HEK293T (cell line): ENCODE measurements at regions not wholly inside any gene's neighbourhood (a gene's known extent, or its start where the extent isn't known, plus 50 kb on each side); places are given as distances from the start of the nearest gene placed in this dataset.
A peak's percentile ranks its signal among the peaks of the same experiment; 100 is the strongest.

ENCODE experiments used
- CTCF ChIA-PET: fragments of 350-600 bp; formaldehyde crosslinking; extraction: SDS; loops from one replicate; lab custom pipeline; 2021; ENCODE audit warnings: antibody characterized with exemption, inconsistent platforms; lab: Yijun Ruan, JAX
- POLR2A ChIA-PET: fragments of 350-600 bp; formaldehyde crosslinking; extraction: SDS; loops from one replicate; lab custom pipeline; 2020; ENCODE audit warnings: antibody characterized with exemption, inconsistent platforms; lab: Yijun Ruan, JAX
- DNase-seq: peaks from one replicate; pipeline ENCODE4 v3.0.0; 2012; ENCODE audit warnings: mixed read lengths; ENCODE audit errors: extremely low spot score
- ARNT ChIP-seq: fragments of 450-650 bp; IDR thresholded peaks from 2 replicates; pipeline ENCODE4 v1.6.1; 2017; ENCODE audit warnings: mild to moderate bottlenecking
- BHLHE40 ChIP-seq: fragments of 450-650 bp; IDR thresholded peaks from 2 replicates; pipeline ENCODE4 v1.6.1; 2016; ENCODE audit warnings: mild to moderate bottlenecking, moderate library complexity, borderline replicate concordance
- CTBP1 ChIP-seq: fragments of 450-650 bp; IDR thresholded peaks from 2 replicates; pipeline ENCODE4 v1.6.1; 2016; ENCODE audit warnings: borderline replicate concordance
- ELF4 ChIP-seq: fragments of 450-650 bp; IDR thresholded peaks from 2 replicates; pipeline ENCODE4 v1.6.1; 2017; ENCODE audit warnings: antibody characterized with exemption
- FOXA1 ChIP-seq: fragments of 450-650 bp; IDR thresholded peaks from 2 replicates; pipeline ENCODE4 v1.6.1; 2016; ENCODE audit warnings: mild to moderate bottlenecking
- FOXK2 ChIP-seq: fragments of 450-650 bp; IDR thresholded peaks from 2 replicates; pipeline ENCODE4 v1.6.1; 2016; ENCODE audit warnings: mild to moderate bottlenecking
- FOXM1 ChIP-seq: fragments of 450-650 bp; IDR thresholded peaks from 2 replicates; pipeline ENCODE4 v1.6.1; 2017; ENCODE audit warnings: mild to moderate bottlenecking, borderline replicate concordance
- HDGF ChIP-seq: fragments of 450-650 bp; IDR thresholded peaks from 2 replicates; pipeline ENCODE4 v1.6.1; 2017; ENCODE audit warnings: antibody characterized with exemption, borderline replicate concordance
- L3MBTL2 ChIP-seq: fragments of 450-650 bp; conservative IDR thresholded peaks from 2 replicates; pipeline ENCODE4 v1.6.1; 2016; ENCODE audit warnings: mild to moderate bottlenecking
- LEF1 ChIP-seq: fragments of 450-650 bp; IDR thresholded peaks from 2 replicates; pipeline ENCODE4 v1.6.1; 2017; ENCODE audit warnings: mild to moderate bottlenecking, borderline replicate concordance
- SP1 ChIP-seq: fragments of 450-650 bp; IDR thresholded peaks from 2 replicates; pipeline ENCODE4 v1.6.1; 2017
- SUZ12 ChIP-seq: fragments of 450-650 bp; IDR thresholded peaks from 2 replicates; pipeline ENCODE4 v1.6.1; 2016; ENCODE audit warnings: mild to moderate bottlenecking
- TARDBP ChIP-seq: fragments of 450-650 bp; IDR thresholded peaks from 2 replicates; pipeline ENCODE4 v1.6.1; 2016
- ZNF384 ChIP-seq: fragments of 450-650 bp; IDR thresholded peaks from 2 replicates; pipeline ENCODE4 v1.6.1; 2016
- TF ChIP-seq, protein P1 (sequence below): fragments of 450-650 bp; IDR thresholded peaks from 2 replicates; pipeline ENCODE4 v1.6.1; 2016

DNA sequence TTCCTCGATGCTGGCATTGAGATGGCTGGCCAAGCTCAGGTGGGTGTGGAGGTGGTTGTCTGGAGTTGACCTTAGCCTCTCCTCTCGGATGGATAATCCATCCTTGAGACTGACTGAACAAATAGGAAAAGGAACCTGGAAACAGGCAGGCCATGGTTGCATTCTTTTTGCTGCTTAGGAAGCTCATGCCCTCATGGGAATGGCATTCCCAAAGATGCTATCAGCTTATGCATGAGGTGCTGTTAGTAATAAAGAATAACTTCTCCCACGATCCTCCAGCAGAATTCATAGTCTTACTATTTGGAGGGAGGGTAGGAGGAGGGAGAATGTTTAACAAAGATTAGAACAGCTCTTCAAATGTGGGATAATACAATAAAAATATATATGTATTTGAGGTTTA, 303.0 kb upstream of the TPM1 start:
- POLR2A ChIA-PET, result no interaction called here
- CTCF ChIA-PET, result no interaction called here
- no peak for DNase-seq
- no peak for TF ChIP-seq SUZ12
- TF ChIP-seq SP1, result no peak
- TF ChIP-seq CTBP1, result no peak
- TF ChIP-seq FOXK2, result no peak
- TF ChIP-seq FOXA1, result no peak
- no peak for TF ChIP-seq TARDBP
- no peak for TF ChIP-seq LEF1
- no peak for TF ChIP-seq ELF4
- no peak for TF ChIP-seq ARNT
- TF ChIP-seq L3MBTL2, result no peak

DNA sequence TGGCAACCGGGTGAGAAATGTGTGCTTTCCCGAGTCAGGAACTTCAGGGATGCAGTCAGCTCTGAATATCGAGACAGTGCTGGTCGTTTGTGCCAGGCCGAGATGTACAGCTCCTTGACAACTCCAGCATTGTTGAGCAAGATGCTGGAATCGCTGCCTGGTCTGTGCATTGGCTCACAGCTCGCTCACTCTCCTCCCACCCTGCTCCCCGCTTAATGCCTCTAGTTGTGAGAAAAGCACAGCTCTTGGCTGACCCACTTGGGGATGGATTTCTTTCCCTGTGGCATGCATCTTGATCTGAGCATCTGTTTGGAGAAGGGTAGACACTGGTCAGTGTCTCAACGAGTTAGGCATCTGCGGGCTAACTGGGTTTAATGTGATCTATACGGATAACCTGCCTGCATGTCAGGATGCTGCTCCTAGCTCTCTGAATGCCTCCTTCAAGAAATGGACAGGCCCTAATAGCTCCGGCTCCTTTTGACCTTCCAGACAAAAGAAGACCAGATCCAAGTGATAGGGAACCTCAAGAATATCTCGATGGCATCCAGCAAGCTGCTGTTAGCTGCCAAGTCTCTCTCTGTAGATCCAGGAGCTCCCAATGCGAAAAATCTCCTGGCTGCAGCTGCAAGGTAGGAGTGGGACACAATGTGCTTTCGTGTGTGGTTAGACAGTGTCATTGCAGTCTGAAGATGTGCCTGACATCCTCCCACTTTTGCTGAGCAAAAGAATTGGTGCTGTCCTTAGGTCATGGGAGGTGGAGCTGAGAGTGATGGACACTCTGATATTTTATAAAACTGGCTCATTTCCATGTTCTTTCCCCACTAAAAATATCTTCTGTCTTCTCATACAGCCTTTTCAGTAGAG, 302.2 kb upstream of the TPM1 start:
- no peak for DNase-seq
- TF ChIP-seq HDGF (no peak), FOXA1 (no peak), ARNT (no peak), FOXK2 (no peak), SUZ12 (no peak), FOXM1 (no peak), CTBP1 (no peak), BHLHE40 (no peak), SP1 (no peak), L3MBTL2 (no peak), ELF4 (no peak), LEF1 (no peak), ZNF384 (no peak), TARDBP (no peak)
- TF ChIP-seq, protein P1, sequence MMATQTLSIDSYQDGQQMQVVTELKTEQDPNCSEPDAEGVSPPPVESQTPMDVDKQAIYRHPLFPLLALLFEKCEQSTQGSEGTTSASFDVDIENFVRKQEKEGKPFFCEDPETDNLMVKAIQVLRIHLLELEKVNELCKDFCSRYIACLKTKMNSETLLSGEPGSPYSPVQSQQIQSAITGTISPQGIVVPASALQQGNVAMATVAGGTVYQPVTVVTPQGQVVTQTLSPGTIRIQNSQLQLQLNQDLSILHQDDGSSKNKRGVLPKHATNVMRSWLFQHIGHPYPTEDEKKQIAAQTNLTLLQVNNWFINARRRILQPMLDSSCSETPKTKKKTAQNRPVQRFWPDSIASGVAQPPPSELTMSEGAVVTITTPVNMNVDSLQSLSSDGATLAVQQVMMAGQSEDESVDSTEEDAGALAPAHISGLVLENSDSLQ, result no peak
- ChIA-PET POLR2A (no interaction called here), CTCF (no interaction called here)

DNA sequence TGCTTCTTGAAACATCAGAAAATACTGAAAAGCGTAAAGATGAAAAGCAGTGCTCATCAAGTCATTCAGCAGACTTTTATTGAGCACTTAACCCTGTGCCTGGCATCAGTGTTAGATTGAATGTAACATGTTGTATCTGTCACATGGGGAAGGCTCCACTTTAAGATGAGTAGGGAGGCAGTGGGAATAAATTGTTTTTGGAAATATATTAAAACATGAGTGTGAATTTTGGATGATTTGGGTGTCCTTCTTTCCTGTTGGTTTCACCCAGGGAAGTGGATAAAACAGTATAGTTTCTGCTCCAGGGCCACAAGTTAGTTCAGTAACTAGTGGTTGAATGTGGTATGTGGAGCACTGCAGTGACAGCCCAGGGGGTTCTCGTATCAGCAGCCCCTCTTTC, 301.4 kb upstream of the TPM1 start:
- CTCF ChIA-PET, result interaction anchor here (0.6 to 1.7 kb wide), 4 partner anchors 15 to 238 kb away, joined by 3 to 5 read pairs (median 4); no protein-coding TSS in a partner anchor
- POLR2A ChIA-PET, result no interaction called here
- DNase-seq, result no peak
- TF ChIP-seq FOXA1 (no peak), TARDBP (no peak), L3MBTL2 (no peak), FOXK2 (no peak), SP1 (no peak), ARNT (no peak), HDGF (no peak)

DNA sequence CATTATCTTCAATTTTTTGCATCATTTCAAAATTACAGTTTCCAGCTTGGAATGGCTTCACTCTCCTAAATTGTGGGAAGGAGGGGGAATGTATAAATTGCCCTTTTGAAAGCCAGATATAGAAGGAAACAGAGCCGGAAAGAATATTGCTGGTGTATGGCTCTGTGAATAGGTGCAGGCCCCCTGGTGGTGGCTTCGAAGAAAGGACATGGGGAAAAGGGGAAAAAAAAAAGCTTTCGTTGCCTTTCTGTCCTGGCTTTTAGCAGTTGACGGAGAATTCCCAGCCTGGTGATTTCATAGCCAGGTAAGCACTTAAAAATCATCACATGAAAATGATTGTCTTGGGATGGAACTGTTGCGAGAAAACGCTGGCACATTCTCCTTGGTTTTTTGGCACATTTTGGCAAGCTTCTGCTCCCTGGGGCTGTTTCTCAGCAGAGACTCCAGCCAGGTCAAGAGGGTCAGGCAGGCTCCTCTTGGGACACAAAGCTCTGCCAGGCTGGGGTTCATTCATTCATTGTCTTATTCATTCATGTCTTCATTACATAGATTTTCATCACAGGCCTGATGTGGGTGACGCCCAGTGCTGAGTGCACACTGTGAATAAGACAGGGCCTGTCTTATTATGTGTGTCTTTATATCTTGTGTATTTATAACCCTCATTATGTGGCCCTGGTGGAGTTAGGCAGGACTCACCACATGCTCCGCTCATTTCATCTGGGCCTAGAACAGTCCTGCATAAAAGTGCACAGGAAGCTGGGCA, 300.0 kb upstream of the TPM1 start:
- ChIA-PET CTCF (interaction anchor here (0.6 to 1.7 kb wide), 14 partner anchors 9 to 1536 kb away, joined by 3 to 11 read pairs (median 4); no protein-coding TSS in a partner anchor), POLR2A (no interaction called here)
- TF ChIP-seq TARDBP, result no peak
- peak; percentile 75 for TF ChIP-seq ZNF384
- peak; percentile 54 for DNase-seq

DNA sequence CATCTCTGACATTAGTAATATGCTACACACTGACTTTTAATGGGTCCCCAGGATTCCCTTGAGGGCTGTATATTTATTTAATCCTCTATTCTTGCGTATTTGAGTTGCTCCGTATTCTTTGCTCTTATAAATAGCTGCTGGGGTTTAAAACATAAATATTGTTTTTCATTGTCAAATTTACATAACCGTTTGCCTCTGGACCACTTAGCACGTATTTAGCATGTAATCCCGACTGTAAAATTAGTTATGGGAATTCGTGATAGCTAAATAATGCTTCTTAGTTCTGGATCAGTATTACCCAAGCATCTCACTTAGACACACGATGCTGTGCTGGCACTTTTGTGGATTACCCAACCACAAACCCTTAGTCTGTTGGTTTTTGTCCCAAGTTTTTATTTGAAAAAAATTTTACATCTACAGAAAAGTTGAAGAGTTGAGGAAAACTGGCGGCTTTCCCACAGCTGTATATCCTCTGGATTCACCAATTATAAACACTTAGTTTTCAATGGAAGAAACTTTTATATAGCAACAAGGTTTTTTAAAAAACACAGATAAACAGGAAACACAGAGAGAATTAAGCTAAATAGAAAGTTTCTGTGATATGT, 296.8 kb upstream of the TPM1 start:
- ChIA-PET CTCF (no interaction called here), POLR2A (no interaction called here)
- no peak for DNase-seq
- TF ChIP-seq FOXA1 (no peak), FOXK2 (no peak)

DNA sequence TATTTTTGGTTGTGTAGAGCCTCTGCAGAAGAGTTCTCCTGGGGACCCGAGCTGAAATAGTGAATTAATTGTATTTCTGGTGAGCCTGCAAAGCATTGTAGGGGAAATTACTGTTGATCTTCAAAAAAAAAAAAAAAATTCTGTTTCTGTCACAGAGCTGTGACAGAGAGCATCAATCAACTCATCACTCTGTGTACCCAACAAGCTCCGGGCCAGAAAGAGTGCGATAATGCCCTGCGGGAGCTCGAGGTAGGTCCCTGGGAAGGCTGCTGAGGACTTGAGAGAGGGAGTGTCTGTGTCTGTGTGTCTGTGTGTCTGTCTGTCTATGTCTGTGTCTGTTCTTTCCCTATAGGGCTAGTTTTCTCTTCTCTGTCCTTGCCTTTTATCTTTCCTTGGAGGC, 294.4 kb upstream of the TPM1 start:
- DNase-seq, result no peak
- CTCF ChIA-PET, result no interaction called here
- no peak for TF ChIP-seq FOXA1
- no peak for TF ChIP-seq FOXK2
- no peak for TF ChIP-seq SP1
- TF ChIP-seq, protein P1, result no peak
- no peak for TF ChIP-seq L3MBTL2
- no peak for TF ChIP-seq HDGF
- TF ChIP-seq ARNT, result no peak
- no peak for TF ChIP-seq FOXM1
- no peak for TF ChIP-seq ZNF384
- TF ChIP-seq ELF4, result no peak
- TF ChIP-seq LEF1, result no peak
- no peak for TF ChIP-seq BHLHE40
- POLR2A ChIA-PET, result no interaction called here
